OCI-LY7 (cell line): ENCODE measurements at regions not wholly inside any gene's neighbourhood (a gene's known extent, or its start where the extent isn't known, plus 50 kb on each side); places are given as distances from the start of the nearest gene placed in this dataset.

Source experiments
- CTCF ChIP-seq: fragments of 200-600 bp; sonication (generic); conservative IDR thresholded peaks from 2 replicates; pipeline ENCODE4 v1.5.1; 2014; ENCODE audit warnings: mild to moderate bottlenecking, antibody characterized with exemption, low read length, moderate library complexity, mixed read lengths
- EZH2phosphoT487 ChIP-seq: fragments of 200-600 bp; sonication (generic); IDR thresholded peaks from 2 replicates; pipeline ENCODE4 v1.6.1; 2018; ENCODE audit warnings: low read depth, borderline replicate concordance, mild to moderate bottlenecking, mixed run types, antibody characterized with exemption, low read length, moderate library complexity, mixed read lengths

- TF ChIP-seq CTCF, result no peak
- no peak for TF ChIP-seq EZH2phosphoT487
These were observed 161.1 kb downstream of the TMEM18 start for GRCh38 chr2:516131-516530.
